DMS 273 (cell line): ENCODE measurements at regions not wholly inside any gene's neighbourhood (a gene's known extent, or its start where the extent isn't known, plus 50 kb on each side); places are given as distances from the start of the nearest gene placed in this dataset.
"Not testable (repeated sequence)": the region's sequence is repeated elsewhere in the genome, so short reads cannot be mapped to it uniquely, and the experiment has no call there.

Experiments used
- DNase-seq: peaks from one replicate; lab custom pipeline; 2025; ENCODE audit not compliant: unreplicated experiment; lab: John Stamatoyannopoulos, UW

GRCh38 chr18:10332452-10332851 lies 122.0 kb upstream of the APCDD1 start:
- no peak for DNase-seq

GRCh38 chr18:10336749-10337350 lies 117.6 kb upstream of the APCDD1 start:
- DNase-seq = no peak

GRCh38 chr18:10340821-10341220 lies 113.6 kb upstream of the APCDD1 start:
- DNase-seq = no peak

GRCh38 chr18:10343778-10344177 lies 110.7 kb upstream of the APCDD1 start:
- no peak for DNase-seq

GRCh38 chr18:10346749-10347415 lies 107.6 kb upstream of the APCDD1 start:
- DNase-seq = no peak

GRCh38 chr18:10349561-10349960 lies 104.9 kb upstream of the APCDD1 start:
- no peak for DNase-seq

GRCh38 chr18:10350661-10351060 lies 103.8 kb upstream of the APCDD1 start:
- DNase-seq = no peak

- no peak for DNase-seq
These were observed 103.1 kb upstream of the APCDD1 start for GRCh38 chr18:10351219-10351818.

- DNase-seq = no peak
These were observed 102.6 kb upstream of the APCDD1 start for GRCh38 chr18:10351858-10352257.

- DNase-seq = no peak
These were observed 101.8 kb upstream of the APCDD1 start for GRCh38 chr18:10352671-10353070.

- DNase-seq = peak; percentile 67
These were observed 100.6 kb upstream of the APCDD1 start for GRCh38 chr18:10353791-10354190.

- no peak for DNase-seq
These were observed 100.1 kb upstream of the APCDD1 start for GRCh38 chr18:10354241-10354811.

- DNase-seq = no peak
These were observed 99.5 kb upstream of the APCDD1 start for GRCh38 chr18:10354890-10355289.

GRCh38 chr18:10356999-10357398 lies 97.4 kb upstream of the APCDD1 start:
- DNase-seq = not testable (repeated sequence)

GRCh38 chr18:10361660-10362059 lies 92.8 kb upstream of the APCDD1 start:
- DNase-seq = no peak

GRCh38 chr18:10365021-10365500 lies 89.4 kb upstream of the APCDD1 start:
- no peak for DNase-seq

- DNase-seq = no peak
These were observed 88.5 kb upstream of the APCDD1 start for GRCh38 chr18:10365901-10366300.

- DNase-seq = no peak
These were observed 86.6 kb upstream of the APCDD1 start for GRCh38 chr18:10367836-10368235.

GRCh38 chr18:10368456-10369453 lies 85.7 kb upstream of the APCDD1 start:
- no peak for DNase-seq

GRCh38 chr18:10370716-10371115 lies 83.7 kb upstream of the APCDD1 start:
- no peak for DNase-seq

GRCh38 chr18:10371165-10371564 lies 83.3 kb upstream of the APCDD1 start:
- no peak for DNase-seq
